HEK293T (cell line): ENCODE measurements at regions not wholly inside any gene's neighbourhood (a gene's known extent, or its start where the extent isn't known, plus 50 kb on each side); places are given as distances from the start of the nearest gene placed in this dataset.
"Not testable (repeated sequence)": the region's sequence is repeated elsewhere in the genome, so short reads cannot be mapped to it uniquely, and the experiment has no call there.

ENCODE experiments used
- ELF4 ChIP-seq: fragments of 450-650 bp; IDR thresholded peaks from 2 replicates; pipeline ENCODE4 v1.6.1; 2017; ENCODE audit warnings: antibody characterized with exemption
- FOXA1 ChIP-seq: fragments of 450-650 bp; IDR thresholded peaks from 2 replicates; pipeline ENCODE4 v1.6.1; 2016; ENCODE audit warnings: mild to moderate bottlenecking
- FOXM1 ChIP-seq: fragments of 450-650 bp; IDR thresholded peaks from 2 replicates; pipeline ENCODE4 v1.6.1; 2017; ENCODE audit warnings: mild to moderate bottlenecking, borderline replicate concordance
- SP1 ChIP-seq: fragments of 450-650 bp; IDR thresholded peaks from 2 replicates; pipeline ENCODE4 v1.6.1; 2017
- TARDBP ChIP-seq: fragments of 450-650 bp; IDR thresholded peaks from 2 replicates; pipeline ENCODE4 v1.6.1; 2016

- not testable (repeated sequence) for TF ChIP-seq TARDBP, FOXA1, ELF4, FOXM1, SP1
These were observed 751.2 kb upstream of the MEF2C start for GRCh38 chr5:89634176-89634575.
